ENCODE measurements at regions not wholly inside any gene's neighbourhood (a gene's known extent, or its start where the extent isn't known, plus 50 kb on each side); places are given as distances from the start of the nearest gene placed in this dataset.

GRCh38 chr13:54647275-54647674, 1618.7 kb downstream of the OLFM4 start:
- no peak for TF ChIP-seq CTCF (IDR thresholded peaks at IDR 0.05; ENCODE audit: low read depth, low read length, missing control alignments)
- no peak overlapping the region for H3K4me3 ChIP-seq (ENCODE audit: low read depth, low read length)
- DNase-seq (ENCODE audit: low read depth), result no peak

- H3K4me3 ChIP-seq (ENCODE audit: low read depth, low read length), result no peak overlapping the region
- TF ChIP-seq CTCF (IDR thresholded peaks at IDR 0.05; ENCODE audit: low read depth, low read length, missing control alignments), result no peak
- DNase-seq (ENCODE audit: low read depth), result no peak
Measured at GRCh38 chr13:54657588-54657987, 1629.0 kb downstream of the OLFM4 start.

GRCh38 chr13:54658771-54659170, 1630.2 kb downstream of the OLFM4 start:
- DNase-seq (ENCODE audit: low read depth), result no peak
- H3K4me3 ChIP-seq (ENCODE audit: low read depth, low read length), result no peak overlapping the region
- no peak for TF ChIP-seq CTCF (IDR thresholded peaks at IDR 0.05; ENCODE audit: low read depth, low read length, missing control alignments)

- no peak for TF ChIP-seq CTCF (IDR thresholded peaks at IDR 0.05; ENCODE audit: low read depth, low read length, missing control alignments)
- no peak overlapping the region for H3K4me3 ChIP-seq (ENCODE audit: low read depth, low read length)
- no peak for DNase-seq (ENCODE audit: low read depth)
Measured at GRCh38 chr13:54660277-54660676, 1631.7 kb downstream of the OLFM4 start.

DNA sequence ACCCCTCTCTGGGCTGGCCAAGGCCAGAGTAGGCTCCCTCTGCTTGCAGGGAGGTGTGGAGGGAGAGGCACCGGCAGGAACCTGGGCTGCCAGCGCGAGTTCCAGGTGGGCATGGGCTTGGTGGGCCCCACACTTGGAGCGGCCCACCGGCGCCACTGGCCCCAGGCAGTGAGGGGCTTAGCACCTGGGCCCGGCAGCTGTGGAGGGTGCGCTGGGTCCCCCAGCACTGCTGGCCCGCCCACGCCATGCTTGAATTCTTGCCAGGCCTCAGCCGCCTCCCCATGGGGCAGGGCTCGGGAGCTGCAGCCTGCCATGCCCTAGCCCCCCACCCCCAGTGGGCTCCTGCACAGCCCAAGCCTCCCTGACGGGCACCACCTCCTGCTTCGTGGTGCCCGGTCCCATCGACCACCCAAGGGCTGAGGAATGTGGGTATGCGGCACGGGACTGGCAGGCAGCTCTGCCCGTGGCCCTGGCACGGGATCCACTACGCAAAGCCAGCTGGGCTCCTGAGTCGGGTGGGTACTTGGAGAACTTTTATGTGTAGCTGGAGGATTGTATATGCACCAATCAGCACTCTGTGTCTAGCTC, 1648.0 kb downstream of the OLFM4 start:
- no peak for TF ChIP-seq CTCF (IDR thresholded peaks at IDR 0.05; ENCODE audit: low read depth, low read length, missing control alignments)
- no peak overlapping the region for H3K4me3 ChIP-seq (ENCODE audit: low read depth, low read length)
- no peak for DNase-seq (ENCODE audit: low read depth)

GRCh38 chr13:54682184-54682583, 1653.6 kb downstream of the OLFM4 start:
- TF ChIP-seq CTCF (IDR thresholded peaks at IDR 0.05; ENCODE audit: low read depth, low read length, missing control alignments), result no peak
- H3K4me3 ChIP-seq (ENCODE audit: low read depth, low read length), result no peak overlapping the region
- DNase-seq (ENCODE audit: low read depth), result no peak

- no peak for TF ChIP-seq CTCF (IDR thresholded peaks at IDR 0.05; ENCODE audit: low read depth, low read length, missing control alignments)
- no peak for DNase-seq (ENCODE audit: low read depth)
- H3K4me3 ChIP-seq (ENCODE audit: low read depth, low read length), result no peak overlapping the region
Measured at GRCh38 chr13:54687173-54687572, 1658.6 kb downstream of the OLFM4 start.
